Activated CD4-positive, alpha-beta T cell treated with anti-CD3 and anti-CD28 coated beads, Interleukin-2, amount 50 U/mL, for 48 hours (primary cell): ENCODE measurements at regions not wholly inside any gene's neighbourhood (a gene's known extent, or its start where the extent isn't known, plus 50 kb on each side); places are given as distances from the start of the nearest gene placed in this dataset.

Experiments used
- DNase-seq, 2 experiments: peaks; one replicate each; pipeline ENCODE4 v3.0.0-alpha.2; 2020

DNA sequence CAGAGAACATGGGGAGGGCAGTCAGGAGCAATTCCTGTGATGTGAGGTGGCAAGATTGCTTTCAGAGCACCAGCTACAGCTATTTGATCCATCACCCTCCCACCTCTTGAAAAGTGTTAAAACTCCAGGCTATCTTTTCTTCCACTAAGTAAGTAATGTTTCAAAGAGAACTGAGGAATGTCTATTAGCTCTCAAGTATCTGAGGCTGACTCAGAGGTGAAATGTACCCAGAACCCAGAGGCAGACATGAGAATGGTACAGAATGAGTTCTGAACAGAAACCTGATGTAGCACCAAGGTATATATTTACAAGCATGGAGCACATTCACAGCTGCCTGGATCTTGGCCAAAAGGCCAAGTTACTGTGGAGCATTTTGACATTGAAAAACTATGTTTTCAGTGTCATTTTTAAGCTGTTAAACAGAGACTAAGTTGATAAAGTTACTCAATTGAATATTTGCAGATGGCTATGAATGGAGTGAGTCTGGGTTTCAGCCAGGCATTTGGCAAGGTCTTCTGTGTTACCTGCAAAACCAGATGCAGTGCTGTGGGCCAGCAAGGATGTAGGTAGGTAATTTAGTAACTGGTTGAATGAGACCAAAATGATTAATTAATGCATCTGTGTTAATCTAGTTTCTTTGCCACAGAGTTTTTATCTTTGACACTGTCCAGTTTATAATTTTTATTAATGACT is 227.7 kb upstream of the CD96 start:
- no peak for DNase-seq

DNA sequence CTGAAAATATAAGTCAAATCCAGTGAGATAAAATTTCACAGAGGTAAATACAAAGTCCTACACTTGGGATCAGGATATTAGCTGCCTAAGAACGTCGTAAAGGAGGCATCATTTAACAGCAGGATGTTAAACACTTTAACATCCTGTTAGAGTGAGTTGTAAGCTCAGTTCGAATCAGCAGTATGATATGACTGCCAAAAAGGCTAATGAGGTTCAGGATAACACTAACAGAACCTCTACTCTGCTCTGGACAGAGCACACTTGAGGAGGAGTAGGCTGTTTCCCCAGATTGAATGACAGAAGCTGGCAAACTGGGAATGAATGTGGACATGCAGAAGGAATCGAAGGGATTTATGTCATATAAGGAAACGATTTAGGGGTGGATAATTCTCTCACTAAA is 227.1 kb upstream of the CD96 start:
- no peak for DNase-seq

GRCh38 chr3:111315930-111316587 is 225.9 kb upstream of the CD96 start:
- DNase-seq, result no peak

GRCh38 chr3:111318289-111318688 is 223.7 kb upstream of the CD96 start:
- DNase-seq, result no peak

- no peak for DNase-seq
Observed at GRCh38 chr3:111319598-111319997, 222.4 kb upstream of the CD96 start.

DNA sequence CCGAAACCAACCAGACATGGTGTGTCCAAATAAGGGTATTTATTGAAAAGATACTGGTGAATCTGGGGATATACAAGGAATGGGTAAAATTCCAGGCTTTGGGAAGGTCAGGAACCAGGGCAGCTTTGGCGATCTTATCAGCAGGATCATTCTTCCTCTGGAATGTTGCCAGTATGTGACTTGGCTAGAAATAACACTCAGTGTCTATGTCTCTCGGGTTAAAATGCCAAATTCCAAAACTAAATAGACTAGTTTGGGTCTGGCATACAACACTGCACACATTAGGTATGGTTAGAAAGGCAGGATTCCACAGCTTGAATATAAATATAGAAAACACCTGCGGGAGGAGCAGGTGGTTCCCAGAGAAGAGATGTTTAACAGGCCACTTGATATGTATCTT is 220.2 kb upstream of the CD96 start:
- DNase-seq, result no peak

GRCh38 chr3:111323019-111323418 is 219.0 kb upstream of the CD96 start:
- no peak for DNase-seq

- no peak for DNase-seq
Observed at GRCh38 chr3:111324151-111324550, 217.8 kb upstream of the CD96 start.

DNA sequence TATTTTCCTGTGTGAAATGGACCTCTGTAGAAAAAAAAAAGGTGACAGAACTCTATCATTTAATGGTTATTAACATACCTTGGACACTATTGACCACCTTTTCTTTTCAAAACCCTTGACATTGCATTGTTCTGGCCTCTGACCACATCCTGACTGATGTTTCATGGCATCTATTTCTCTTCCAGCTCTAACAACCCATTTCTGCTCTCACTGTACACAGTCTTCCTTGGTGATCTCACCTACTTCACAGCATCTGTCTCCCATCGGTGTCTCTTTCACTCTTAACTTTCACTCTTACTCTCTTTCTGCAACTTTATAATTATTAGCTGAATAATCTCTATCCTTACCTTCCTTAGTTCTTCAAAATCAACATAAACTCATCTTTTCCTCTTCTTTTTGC is 217.4 kb upstream of the CD96 start:
- no peak for DNase-seq

- DNase-seq, result no peak
Observed at GRCh38 chr3:111325160-111325718, 216.8 kb upstream of the CD96 start.

GRCh38 chr3:111326144-111326995 is 215.6 kb upstream of the CD96 start:
- peak; percentile 7 to 19 for DNase-seq

- no peak for DNase-seq
Observed at GRCh38 chr3:111331306-111331705, 210.7 kb upstream of the CD96 start.

DNA sequence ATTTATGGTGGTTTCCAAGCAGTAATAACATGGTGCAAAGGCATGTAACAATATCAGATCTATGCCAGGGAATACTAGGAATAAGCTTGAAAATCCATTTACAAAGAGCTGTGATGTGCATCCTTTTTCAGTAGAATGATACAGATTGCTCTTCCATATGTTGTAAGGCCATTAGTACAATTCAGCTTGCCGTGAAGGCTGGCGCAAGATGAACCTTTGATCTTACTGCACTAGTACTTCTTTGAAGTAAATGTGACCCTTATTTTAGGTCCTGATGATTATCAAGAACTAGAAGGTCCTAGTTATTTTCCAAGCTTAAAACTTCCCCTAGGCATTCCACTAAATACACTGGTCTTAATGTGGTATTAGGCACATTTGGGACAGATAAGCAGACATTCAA is 210.1 kb upstream of the CD96 start:
- no peak for DNase-seq

GRCh38 chr3:111332488-111333080 is 209.4 kb upstream of the CD96 start:
- no peak for DNase-seq

DNA sequence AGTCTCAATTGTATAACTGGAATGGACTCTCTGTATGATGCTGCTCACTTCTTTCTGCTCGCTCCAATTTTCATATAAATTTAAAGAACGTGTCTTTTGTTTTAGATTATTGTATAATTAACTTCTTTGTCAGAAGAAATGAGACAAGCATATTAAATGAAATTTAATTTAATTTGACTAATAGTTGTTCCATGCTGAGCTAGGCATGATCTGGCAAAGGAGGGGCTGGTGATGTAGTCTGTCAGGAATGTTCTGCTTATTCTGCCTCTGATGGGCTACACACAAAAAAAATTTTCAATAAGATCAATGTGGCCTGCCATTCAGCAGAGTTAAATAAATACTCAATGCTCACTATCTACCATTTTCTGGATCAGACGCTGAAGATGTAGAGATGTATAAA is 208.4 kb upstream of the CD96 start:
- DNase-seq, result no peak

GRCh38 chr3:111335512-111336303 is 206.3 kb upstream of the CD96 start:
- DNase-seq, result no peak

- no peak for DNase-seq
Observed at GRCh38 chr3:111336511-111336910, 205.5 kb upstream of the CD96 start.

DNA sequence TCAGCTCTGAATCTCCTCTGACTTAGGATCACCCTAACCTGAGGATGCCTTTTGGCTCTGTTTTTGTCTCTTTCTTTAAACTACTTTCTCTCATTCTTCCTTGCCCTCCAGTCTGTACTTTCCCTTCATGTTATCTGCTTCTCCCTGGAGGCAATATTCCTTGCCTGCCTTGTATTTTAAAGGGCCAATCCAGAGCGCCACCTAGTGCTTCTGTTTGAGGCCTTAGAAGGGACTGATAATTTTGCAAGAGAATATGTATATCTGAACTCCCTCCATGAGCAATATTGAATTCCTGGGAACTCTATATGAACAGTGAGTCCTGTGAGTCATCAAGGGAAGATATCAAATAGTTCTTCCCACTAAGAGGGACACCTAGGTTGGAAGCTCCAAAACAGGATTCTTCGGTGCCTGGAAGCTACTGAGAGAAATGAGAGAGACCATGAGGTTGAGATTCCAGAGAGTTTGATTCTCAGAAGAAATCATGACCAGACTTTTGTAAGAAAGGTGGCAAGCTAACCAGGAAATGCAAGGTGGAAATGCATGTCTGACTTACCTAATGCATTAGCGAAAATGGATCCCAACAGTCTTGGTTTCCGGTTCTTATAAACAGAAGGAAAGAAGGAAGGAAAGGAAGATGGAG is 203.8 kb upstream of the CD96 start:
- peak; percentile 47 to 58 for DNase-seq

DNA sequence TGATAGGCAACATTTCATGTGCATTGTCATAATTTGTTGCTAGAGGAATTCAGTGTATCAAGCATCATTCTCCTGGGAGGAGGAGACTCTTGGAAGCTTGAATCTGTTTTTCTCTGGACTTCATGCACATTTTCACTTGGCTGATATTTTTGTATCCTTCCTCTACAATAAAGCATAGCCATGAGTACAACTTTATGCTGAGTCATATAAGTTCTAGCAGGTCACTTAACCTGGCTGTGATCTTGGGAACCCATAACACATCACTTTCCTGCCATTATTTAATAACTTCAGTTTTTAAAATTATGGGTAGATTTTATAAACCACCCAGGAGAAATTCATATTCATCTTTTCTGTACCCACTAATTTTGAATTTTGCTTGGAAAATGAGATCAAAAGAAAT is 203.0 kb upstream of the CD96 start:
- no peak for DNase-seq

DNA sequence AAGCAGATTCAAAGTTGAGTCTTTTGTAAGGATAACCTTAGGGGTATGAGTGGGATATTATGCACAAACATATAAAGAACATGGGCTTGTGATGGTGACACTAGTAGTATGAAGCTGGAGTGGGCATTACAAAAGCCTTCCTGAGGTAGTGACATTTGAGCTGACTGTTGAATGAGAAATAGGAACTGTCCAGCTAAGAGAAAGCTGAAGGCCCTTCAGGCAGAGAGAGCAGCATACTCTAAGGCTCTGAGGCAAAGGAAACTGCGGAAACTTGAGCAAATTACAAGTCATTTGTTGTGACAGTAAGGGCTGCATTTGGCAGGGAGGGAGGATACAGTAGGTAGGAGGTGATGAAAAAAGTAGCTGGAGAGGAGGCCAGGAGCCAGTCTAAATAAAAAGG is 190.7 kb upstream of the CD96 start:
- DNase-seq, result no peak

DNA sequence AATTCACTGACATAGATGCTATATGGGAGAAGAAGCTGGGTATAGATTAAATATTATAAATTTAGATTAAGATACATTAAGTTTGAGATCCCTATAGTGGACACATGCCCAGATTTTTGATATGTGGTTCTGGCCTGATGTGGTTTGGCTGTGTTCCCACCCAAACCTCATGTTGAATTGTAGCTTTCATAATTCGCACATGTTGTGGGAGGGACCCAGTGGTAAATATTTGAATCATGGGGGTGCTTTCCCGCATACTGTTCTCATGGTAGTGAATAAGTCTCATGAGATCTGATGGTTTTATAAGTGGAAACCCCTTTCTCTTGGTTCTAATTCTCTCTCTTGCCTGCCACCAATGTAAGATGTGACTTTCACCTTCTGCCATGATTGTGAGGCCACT is 189.4 kb upstream of the CD96 start:
- DNase-seq, result no peak
